GM18520 (cell line): ENCODE measurements at regions not wholly inside any gene's neighbourhood (a gene's known extent, or its start where the extent isn't known, plus 50 kb on each side); places are given as distances from the start of the nearest gene placed in this dataset.
"Not testable (repeated sequence)": the region's sequence is repeated elsewhere in the genome, so short reads cannot be mapped to it uniquely, and the experiment has no call there.

Experiments
- ATAC-seq: cut with Tn5 transposase; IDR thresholded peaks from one replicate; pipeline ENCODE4 v1.9.1; 2021; ENCODE audit not compliant: unreplicated experiment

DNA sequence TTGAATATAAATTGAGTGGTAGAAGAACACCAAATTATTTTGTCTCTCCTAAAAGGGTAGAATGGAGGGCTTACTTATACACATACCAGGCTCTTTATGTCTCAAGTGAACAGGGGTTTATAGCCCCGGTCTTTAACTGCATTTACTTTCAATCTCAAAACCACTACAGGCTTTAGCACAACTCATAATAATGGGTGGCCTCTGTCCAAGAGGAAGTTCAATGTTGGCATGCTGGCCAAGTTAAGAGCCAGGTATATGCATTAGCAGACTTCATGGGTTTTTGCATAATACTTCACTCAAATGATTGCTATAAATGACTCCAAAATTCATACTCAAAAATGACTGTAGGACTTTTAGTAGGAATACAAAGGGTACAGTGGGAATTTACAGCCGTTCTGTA, 118.5 kb upstream of the OTUD4 start:
- peak; percentile 27 for ATAC-seq

DNA sequence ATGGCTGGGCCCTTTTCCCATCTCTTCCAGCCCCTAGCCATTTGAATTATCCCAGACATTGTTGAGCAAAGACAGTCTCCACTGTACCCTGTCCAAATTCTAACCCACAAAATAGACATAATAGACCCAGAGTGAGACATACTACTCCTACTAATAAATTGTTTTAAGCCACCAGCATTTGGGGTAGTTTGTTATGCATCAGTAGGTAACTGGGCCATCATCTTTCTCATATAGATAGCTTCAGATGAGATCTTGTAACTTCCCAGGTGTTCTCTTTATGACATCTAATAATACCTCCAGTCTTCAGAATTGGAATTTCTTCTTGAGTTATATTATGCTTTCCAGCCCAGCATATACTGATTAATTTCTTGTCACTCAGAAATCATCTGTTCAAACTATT, 117.2 kb upstream of the OTUD4 start:
- ATAC-seq, result no peak

DNA sequence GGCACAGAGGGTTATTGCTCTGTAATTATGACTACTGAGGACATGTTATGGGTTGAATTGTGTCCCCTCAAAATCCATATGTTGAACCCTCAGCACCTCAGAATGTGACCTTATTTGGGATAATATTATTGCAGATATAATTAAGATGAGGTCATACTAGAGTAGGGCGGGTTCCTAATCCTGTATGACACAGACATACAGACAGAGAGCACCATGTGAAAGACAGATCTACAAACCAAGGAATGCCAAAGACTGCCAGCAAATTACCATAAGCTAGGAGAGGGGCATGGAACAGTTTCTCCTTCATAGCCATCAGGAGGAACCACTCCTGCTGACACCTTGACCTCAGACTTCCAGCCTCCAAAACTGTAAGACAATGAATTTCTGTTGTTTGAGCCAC, 115.2 kb upstream of the OTUD4 start:
- ATAC-seq, result no peak

DNA sequence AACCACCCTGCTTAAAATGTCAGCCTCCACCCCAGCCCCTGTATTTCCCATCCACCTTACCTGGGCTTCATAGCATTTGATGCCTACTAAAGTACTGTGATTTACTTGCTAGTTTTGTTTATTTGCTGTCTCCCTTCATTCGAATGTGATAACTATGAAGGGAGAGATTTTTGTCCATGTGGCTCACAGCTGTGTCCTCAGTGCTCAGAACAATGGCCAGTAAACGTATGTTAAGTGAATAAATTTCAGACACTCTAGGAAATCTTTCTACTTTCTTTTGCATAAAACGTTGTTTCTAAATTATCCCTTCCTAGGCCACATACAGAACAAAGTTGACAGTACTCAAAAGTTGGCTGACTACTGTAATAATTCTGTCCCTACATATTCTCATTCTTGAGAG, 114.7 kb upstream of the OTUD4 start:
- no peak for ATAC-seq

DNA sequence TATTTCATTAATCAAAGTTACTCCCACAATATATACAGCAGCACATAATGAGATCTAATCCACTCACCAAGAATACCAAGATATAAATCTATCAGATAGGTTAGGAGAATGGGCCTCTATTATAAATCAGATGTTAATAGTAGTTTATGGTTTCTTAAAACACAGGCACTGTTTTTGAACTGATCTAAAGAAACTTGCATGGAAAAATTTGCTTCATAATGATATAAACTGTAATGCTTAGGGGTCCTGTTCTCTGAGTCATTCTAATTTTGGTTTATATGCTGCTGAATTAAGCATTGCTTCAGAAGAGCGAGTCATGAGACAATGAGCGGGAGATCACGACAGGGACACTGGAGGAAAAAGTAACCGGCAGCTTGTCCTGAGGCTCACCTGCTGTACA, 113.3 kb upstream of the OTUD4 start:
- no peak for ATAC-seq

DNA sequence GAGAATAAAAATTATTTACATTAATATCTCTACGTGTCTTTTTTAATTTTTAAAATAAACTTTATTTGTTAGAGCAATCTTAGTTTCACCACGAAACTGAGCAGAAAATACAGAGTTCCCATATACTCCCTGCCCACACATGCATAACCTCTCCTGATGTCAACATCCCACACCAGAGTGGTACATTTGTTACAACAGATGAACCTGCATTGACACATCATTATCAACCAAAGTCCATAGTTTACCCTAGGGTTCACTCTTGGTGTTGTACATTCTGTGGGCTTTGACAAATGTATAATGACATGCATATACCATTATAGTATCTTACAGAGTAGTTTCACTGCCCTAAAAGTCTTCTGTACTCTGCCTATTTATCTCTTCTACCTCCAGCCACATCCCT, 110.6 kb upstream of the OTUD4 start:
- ATAC-seq, result no peak

DNA sequence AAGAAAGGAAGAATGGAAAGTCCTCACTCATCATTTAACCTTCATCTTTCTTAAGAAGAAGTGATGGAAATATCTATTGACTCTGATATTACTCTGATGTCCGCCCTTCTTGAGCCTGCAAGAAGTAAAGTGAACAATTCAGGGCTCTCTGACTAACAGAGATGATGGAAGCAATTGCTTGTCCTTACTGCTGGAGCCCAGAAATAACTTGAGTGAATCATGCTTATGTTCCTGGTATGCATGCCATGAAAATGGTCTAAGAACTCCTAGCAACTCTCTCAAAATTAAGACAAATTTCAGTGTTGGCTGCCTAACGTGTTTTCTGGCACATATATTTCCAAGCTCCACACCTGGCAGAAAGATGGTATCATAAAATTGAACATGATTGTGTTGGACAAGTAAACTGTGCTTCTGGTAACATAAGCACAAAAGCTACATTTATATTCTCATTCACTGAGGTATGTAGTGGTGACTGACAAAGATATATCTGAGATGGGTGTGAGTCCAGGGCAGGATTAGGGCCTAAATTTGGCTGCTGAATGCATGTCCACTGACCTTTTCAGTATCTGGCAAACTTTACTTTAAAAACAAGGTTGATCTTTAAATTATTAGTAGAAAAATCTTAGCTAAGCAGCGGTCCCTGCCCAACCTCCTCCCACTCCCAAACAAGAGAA, 109.2 kb upstream of the OTUD4 start:
- no peak for ATAC-seq

DNA sequence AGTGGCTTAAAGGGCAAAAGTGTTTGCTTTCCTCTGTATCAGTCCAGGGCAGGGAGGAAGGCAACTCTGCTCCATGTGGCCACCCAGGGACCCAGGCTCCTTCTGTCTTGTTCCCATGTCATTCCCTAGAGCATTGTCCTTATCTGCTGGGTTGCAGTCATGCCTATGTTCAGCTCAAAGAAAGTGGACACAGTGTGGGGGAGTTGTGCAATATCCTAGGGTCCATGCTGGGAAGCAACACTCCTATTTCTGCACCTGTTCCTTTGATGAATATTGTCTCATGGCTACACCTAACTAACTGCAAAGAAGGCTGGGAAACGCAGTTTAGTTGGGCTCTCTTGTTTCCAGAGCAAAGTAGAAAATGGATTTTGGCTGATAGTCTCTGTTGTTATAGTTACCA, 107.0 kb upstream of the OTUD4 start:
- no peak for ATAC-seq

DNA sequence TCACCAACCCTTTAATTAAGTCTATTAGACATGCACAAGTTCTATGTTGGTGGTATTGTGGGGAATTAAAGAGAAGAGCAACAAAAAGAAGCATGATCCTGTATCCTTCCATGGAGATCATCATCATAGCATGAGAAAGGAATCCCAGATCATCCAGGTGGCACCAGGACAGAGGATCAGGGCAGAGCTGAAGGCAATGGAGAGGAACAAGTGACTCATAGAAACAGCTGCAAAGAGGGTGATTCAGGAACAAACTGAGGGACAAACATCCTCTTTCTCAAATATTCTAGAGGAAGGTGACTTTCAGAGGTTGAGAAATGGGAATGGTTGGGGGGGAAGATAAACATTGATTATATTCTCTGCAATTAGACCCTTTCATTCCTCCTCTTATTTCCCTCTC, 105.5 kb upstream of the OTUD4 start:
- ATAC-seq, result no peak

DNA sequence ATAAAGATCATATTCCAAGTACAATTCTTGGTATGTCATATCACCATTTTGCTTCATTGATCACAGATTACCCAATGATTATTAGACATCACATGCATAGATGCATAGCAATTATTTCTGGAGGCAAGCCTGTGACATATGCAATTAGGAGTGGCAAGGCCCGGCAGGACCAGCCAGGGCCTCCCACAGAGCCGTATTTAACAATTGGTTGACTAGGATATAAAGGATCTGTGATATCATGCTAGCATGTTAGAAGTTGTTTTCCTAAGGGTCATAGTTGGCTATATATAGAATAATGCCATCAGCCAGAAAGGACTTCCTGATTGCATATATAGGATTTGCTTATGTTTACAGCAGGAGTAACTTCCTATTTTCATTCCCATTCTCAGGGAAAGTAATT, 103.5 kb upstream of the OTUD4 start:
- ATAC-seq, result no peak

DNA sequence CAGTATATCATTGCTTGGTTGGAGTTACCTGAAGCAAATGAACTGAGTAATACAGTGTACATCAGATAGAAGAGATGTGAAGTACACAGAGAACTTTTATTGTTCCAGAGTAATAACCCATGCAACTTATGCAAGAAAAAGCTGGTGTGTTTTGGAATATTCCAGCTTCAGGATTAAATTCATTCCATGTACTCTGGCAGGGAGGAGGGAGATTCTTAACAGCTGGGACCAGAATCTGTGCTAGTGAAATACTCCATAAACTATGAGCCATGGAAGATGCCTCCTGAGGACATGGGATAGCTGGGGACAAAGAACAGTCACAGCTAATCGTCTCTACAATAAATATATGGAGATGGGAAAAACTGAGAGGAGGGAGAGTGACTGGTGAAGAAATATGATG, 101.6 kb upstream of the OTUD4 start:
- no peak for ATAC-seq

DNA sequence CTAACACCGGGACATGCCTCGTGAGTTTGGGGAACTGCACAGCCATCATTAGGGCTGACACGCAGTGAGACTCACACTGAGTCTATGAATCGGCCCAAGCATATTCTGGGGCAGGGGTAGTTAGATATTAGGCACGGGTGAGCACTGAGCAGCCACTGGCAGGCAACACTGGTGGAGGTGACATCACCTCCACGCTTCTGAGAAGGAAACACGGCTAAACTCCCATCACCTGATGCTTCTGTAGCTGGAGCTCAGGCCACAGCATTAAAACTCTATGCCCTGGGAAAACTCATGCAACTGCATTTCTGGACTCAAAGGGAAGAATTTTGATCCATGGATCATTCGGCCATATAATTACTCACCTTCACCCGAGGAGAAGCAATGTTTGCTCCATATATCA, 100.8 kb upstream of the OTUD4 start:
- no peak for ATAC-seq

DNA sequence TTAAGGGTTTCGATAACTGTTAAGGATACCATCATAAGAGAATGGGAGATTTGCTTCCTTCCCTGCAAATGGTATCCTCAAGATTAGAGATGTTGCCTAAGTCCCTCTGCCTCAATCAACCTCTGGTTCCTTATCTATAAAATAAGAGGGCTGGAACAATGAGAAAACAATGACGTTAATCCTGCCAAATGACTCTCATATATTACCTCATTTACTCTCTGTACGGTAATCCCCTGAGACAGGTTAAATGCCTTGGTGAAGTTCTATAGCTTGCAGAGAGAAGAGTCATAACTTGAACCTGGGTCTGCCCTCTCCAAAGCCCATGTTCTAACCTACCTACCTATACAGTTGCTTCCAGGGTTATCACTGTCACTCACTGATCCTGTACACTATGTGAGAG, 100.2 kb upstream of the OTUD4 start:
- ATAC-seq, result no peak

DNA sequence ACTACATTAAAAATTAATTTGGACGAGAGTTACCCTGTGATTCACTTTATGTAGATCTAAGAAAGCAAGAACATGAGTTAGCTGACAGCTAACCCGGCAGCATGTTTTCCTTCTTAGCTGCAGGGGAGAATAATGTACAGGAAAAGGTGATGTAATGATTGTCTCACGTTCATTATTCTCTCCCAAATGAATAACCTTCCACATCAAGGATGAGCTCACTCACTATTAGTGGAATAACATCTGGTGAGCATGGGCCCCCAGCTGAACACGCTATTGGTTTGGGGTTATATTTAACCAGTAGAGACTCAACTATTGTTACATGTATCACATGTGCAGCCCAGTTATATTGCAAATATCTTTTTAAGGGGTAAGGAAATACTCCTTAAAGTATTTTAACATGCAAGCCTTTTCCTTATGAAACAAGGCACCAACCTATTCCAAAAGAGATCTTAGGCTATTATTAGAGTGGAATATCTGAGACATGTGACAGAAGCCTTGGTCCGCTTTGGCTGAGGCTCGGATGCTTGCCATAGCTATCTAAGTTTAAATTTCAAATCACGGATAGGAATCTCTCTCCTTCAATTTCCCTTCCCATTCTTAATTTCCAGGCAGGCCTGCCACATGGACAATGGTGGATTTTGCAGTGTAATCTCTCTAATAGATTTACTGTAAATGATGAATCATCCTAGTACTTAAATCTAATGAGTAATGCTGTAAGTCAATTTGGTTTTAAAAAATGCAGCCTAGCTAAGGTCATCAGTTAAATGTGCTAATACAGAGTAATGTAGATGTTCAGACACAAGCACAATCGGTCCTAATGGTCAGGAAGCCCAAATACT, 99.0 kb upstream of the OTUD4 start:
- ATAC-seq, result no peak

DNA sequence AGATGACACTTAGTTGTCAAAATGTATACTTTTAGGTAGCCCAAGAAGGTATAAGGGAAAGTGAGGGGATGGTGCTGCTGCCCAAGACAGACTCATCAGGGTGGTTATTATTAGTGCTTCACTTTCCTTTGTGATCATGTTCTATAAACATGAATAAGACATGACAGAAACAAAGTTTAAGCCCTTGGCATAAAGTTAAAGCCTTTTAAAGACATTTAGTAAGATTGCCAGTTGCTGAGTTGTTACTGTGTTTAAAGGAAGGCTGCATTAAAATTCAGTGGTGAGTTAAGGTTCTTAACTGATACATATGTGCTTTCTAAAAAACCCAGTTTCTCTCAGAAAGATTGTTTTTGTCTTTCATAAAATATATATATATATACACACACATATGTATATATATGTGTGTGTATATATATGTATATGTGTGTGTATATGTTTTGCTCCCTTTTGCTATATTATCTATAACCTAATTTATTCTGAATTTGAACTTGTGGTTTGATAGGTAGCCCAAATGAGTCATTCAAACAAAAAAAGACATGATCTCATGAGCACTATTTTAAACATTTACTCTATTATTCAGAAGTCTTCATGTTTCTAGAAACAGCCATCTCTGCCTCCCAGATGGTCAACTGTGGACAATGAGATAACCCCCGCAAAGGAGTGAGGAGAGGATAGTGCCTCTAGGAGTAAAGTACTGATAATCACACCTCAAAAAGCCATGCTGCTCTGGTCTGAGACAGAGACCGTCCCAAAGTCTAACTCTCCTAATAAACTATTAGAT, 98.1 kb upstream of the OTUD4 start:
- ATAC-seq, result no peak

DNA sequence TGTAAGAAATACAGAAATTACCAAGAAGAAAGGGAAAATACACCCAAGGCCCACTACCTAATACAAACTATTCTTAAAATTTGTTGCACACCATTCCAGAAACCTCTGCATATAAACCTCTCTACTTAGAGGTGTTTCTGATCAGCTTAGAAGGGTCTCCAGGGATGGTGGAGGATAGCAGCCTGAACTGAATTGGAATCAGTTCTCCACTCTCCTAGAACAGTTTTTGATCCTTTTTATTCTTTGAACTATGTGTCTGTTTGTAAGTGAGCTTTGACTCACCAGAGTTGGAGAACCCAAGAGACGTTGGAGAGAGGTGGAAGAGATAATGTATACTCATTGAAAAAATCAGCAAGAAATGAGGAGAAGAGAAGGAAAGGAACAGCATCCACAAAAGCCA, 96.6 kb upstream of the OTUD4 start:
- no peak for ATAC-seq

DNA sequence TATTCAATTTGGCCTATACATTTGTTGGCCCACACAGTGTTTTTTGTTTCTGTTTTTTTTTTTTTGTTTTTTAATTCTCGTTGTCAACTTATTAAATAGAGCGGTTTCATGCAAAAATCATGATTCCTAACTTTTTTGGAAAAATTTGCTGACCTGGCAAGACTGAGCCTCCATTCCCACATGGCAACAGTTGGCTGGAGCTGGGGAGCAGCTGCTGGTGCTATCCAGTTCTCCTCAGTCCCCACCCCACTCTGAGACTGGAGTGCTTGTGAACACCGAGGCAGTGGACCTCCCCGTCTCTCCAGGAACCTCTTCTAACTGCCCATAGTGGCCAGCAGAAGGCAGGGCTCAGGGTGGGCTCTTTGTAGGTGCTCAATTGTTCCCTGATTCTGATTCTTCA, 95.7 kb upstream of the OTUD4 start:
- no peak for ATAC-seq

DNA sequence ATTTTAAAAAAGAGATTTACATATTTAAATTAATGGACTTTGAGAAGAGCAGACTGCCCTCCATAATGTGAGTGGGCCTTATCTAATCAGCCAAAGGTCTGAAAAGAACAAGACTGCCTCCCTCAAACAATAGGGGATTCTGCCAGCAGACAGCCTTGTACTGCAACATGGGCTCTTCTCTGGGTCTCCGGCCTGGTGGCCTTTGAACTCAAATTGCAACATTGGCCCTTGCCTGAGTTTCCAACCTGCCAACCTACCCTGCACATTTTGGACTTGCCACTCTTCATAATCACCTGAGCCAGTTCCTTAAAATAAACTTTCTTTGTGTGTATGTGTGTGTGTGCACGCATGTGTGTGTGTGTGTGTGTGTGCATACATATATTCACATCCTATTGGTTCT, 90.8 kb upstream of the OTUD4 start:
- ATAC-seq, result no peak

DNA sequence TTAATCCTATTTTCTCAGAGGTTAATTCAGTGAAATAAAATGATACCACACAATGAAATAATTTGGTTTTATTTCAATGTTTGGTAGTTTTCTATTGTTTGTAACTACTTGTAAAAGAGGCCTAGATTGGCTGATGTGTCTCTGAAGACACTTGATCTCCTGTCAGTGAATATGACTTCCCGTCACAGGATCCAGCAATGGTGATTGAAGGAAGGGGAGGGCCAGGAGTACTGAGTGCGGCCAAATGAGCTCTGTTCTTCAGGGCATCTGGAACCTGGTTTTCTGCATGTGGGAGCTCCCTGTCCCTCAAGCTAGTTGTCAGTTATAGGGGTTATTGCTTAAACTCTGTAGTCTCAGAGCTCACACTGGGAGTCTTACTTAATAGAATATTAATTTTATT, 86.5 kb upstream of the OTUD4 start:
- ATAC-seq, result no peak

DNA sequence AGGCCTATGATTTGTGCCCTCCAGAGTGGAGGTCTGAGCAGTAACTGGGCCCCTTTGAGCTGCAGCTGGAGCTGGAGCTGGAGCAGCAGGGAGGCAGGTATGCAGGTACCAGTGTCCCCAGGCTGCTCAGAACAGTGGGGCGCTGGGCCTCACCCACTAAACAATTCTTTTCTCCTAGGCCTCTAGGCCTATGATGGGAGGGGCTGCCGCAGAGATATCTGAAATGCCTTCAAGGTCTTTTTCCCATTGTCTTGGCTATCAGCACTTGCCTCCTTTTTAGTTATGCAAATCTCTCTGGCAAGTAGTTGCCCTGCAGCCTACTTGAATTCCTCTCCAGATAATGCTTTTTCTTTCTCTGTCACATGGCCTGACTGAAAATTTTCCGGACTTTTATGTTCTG, 79.7 kb upstream of the OTUD4 start:
- no peak for ATAC-seq

DNA sequence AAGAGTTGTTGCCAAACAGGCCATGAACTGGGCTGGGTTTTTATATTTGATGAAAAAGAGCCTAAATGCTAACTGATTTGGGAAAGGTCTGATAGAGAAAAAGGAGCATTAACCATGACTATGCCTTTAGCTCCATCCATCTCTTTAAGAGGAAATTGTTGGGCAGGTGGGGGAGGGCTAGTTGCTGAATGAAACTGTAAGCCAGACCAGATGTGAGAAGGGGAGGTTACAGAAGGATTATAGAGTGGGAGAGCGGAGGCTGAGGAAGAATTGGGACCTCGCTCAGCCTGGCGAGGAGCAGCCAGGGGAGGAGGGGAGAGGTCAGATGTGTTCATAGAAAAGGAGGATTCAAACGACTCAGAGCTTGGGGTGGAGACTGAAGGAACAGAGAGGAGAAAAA, 74.9 kb upstream of the OTUD4 start:
- ATAC-seq, result not testable (repeated sequence)

DNA sequence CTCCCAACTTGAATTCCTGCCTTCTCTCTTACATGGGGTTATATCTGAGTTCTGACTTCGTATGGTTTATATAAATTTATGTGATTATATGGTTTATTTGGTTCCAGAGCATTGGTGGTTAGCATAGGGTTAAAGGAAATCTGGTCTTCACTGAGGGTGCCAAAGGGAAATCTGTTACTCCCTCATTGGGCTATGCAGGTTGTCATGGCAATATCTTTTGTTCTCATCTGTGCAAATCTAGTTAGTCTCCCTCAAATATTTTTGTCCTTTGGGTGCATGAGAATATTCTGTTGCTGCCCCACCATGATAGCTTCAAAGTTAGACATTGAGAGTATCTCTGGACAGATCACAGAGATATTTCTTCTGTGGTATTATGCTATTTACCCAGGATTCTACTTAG, 71.8 kb upstream of the OTUD4 start:
- ATAC-seq, result no peak
